SU-DHL-6 (cell line): ENCODE measurements at regions not wholly inside any gene's neighbourhood (a gene's known extent, or its start where the extent isn't known, plus 50 kb on each side); places are given as distances from the start of the nearest gene placed in this dataset.

ENCODE experiments used
- H2AFZ ChIP-seq: fragments of 200-600 bp; sonication (generic); 2 replicates; pipeline ENCODE4 v1.6.1; 2014; ENCODE audit warnings: low read depth, mild to moderate bottlenecking, moderate library complexity, mixed read lengths, antibody characterized with exemption, low read length; ENCODE audit not compliant: severe bottlenecking
- H3F3A ChIP-seq: fragments of 200-600 bp; shearing (Covaris generic); 2 replicates; pipeline ENCODE4 v1.6.0; 2016; ENCODE audit warnings: antibody characterized with exemption, mild to moderate bottlenecking; ENCODE audit not compliant: insufficient read depth
- H3K27ac ChIP-seq: fragments of 200-600 bp; sonication (generic); 2 replicates; pipeline ENCODE4 v1.5.1; 2016; ENCODE audit warnings: low read depth, mild to moderate bottlenecking, low read length, moderate library complexity, mixed read lengths
- H3K27me3 ChIP-seq: fragments of 200-600 bp; sonication (generic), shearing (Covaris generic); 2 replicates; pipeline ENCODE4 v1.6.0; 2014; ENCODE audit warnings: mild to moderate bottlenecking, low read length
- H3K36me3 ChIP-seq: fragments of 200-600 bp; sonication (generic); 2 replicates; pipeline ENCODE4 v1.6.1; 2014; ENCODE audit warnings: mild to moderate bottlenecking, low read length, mixed read lengths
- H3K4me2 ChIP-seq: fragments of 300-600, 200-600 bp; shearing (Covaris generic), sonication (generic); 2 replicates; pipeline ENCODE4 v1.6.0; 2014; ENCODE audit warnings: low read length, low read depth, mild to moderate bottlenecking; ENCODE audit not compliant: poor library complexity, severe bottlenecking
- H3K4me3 ChIP-seq: fragments of 200-600 bp; sonication (generic); 2 replicates; pipeline ENCODE4 v1.5.1; 2014; ENCODE audit warnings: antibody characterized with exemption, low read length, mild to moderate bottlenecking, mixed read lengths; ENCODE audit not compliant: insufficient read depth, poor library complexity, severe bottlenecking
- H3K79me2 ChIP-seq: fragments of 200-600 bp; sonication (generic); 2 replicates; pipeline ENCODE4 v1.6.1; 2014; ENCODE audit warnings: mild to moderate bottlenecking, low read length, moderate library complexity; ENCODE audit not compliant: insufficient read depth
- H3K9ac ChIP-seq: fragments of 200-600 bp; sonication (generic); 2 replicates; pipeline ENCODE4 v1.7.0; 2014; ENCODE audit warnings: mild to moderate bottlenecking, low read length
- H3K9me2 ChIP-seq: fragments of 200-600 bp; sonication (generic); replicated peaks from 2 replicates; pipeline ENCODE4 v1.6.1; 2014; ENCODE audit warnings: low read length; ENCODE audit not compliant: insufficient read depth
- H3K9me3 ChIP-seq: fragments of 200-600 bp; sonication (generic); 2 replicates; pipeline ENCODE4 v1.6.1; 2014; ENCODE audit warnings: low read length, mixed read lengths; ENCODE audit not compliant: insufficient read depth
- H4K20me1 ChIP-seq: fragments of 200-600 bp; sonication (generic); 2 replicates; pipeline ENCODE4 v1.6.1; 2014; ENCODE audit warnings: low read depth, mild to moderate bottlenecking, antibody characterized with exemption, low read length, moderate library complexity, mixed read lengths
- EZH2phosphoT487 ChIP-seq: fragments of 200-600 bp; sonication (generic), shearing (Covaris generic); conservative IDR thresholded peaks from 2 replicates; pipeline ENCODE4 v1.6.1; 2018; ENCODE audit warnings: mild to moderate bottlenecking, antibody characterized with exemption, low read length, moderate library complexity, mixed read lengths
- TF ChIP-seq, protein P1 (sequence below): fragments of 200-600 bp; sonication (generic); IDR thresholded peaks from one replicate; pipeline ENCODE4 v1.5.1; 2017; ENCODE audit warnings: antibody characterized with exemption, mild to moderate bottlenecking, low read length, moderate library complexity; ENCODE audit not compliant: insufficient read depth, poor library complexity, severe bottlenecking

DNA sequence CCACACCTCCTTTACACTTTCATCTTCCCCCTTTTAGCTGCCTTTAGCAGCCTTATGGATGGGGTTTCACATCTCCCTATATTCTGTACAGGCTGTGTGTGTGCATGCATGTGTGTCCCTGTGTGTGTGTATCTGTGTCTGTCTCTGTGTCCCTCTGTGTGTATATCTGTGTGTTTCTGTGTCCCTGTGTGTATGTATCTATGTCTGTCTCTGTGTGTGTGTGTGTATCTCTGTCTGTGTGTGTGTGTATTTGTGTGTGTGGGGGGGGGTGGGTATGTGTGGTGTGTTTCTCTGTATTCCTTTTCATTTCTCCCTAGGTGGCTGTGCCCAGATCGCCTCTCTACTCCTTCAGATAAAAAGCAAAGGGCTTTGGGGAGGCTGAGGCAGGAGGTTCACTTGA, 52.2 kb upstream of the CD83 start:
- Histone ChIP-seq H3F3A (no peaks in the 10 kb centered on the region), H2AFZ (no peak overlapping the region), H3K27me3 (no peaks in the 10 kb centered on the region), H3K79me2 (no peaks in the 10 kb centered on the region), H3K9ac (no peak overlapping the region), H3K4me2 (no peak overlapping the region), H4K20me1 (no peaks in the 10 kb centered on the region), H3K27ac (no peak overlapping the region), H3K4me3 (no peak overlapping the region), H3K36me3 (no peaks in the 10 kb centered on the region), H3K9me2 (no peaks in the 10 kb centered on the region), H3K9me3 (no peaks in the 10 kb centered on the region)
- TF ChIP-seq EZH2phosphoT487, result no peak
- TF ChIP-seq, protein P1, sequence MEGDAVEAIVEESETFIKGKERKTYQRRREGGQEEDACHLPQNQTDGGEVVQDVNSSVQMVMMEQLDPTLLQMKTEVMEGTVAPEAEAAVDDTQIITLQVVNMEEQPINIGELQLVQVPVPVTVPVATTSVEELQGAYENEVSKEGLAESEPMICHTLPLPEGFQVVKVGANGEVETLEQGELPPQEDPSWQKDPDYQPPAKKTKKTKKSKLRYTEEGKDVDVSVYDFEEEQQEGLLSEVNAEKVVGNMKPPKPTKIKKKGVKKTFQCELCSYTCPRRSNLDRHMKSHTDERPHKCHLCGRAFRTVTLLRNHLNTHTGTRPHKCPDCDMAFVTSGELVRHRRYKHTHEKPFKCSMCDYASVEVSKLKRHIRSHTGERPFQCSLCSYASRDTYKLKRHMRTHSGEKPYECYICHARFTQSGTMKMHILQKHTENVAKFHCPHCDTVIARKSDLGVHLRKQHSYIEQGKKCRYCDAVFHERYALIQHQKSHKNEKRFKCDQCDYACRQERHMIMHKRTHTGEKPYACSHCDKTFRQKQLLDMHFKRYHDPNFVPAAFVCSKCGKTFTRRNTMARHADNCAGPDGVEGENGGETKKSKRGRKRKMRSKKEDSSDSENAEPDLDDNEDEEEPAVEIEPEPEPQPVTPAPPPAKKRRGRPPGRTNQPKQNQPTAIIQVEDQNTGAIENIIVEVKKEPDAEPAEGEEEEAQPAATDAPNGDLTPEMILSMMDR, result no peak

DNA sequence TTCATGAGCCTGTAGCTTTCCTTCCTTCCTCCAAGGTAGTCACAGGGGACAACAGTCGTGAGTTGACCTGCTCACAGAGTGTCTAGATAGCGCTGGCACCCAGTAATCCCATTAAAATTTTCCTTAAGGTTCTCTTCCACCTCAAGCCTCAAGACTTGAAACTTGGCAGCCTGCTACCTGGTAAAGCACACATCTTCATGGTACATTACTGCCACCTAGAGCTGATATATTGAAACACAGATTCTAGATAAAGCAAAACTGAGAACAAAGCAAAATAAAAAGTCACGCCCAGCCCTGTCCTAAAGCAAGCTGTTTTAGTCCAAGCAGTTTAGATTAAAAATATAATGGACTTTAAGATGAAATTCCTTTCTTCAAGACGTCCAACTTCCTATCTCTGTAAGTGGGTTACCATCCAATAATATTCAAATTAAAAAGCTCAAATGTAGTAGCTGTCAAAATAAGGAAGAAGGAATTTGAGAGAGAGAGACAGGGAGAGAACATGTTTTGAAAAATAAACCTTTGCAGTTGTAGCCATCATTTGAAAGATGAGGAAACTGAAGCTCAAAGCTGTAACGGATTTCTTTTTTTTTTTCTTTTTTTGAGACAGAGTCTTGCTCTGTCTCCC, 50.7 kb upstream of the CD83 start:
- Histone ChIP-seq H3K79me2 (no peaks in the 10 kb centered on the region), H3K9me3 (no peaks in the 10 kb centered on the region), H3F3A (no peaks in the 10 kb centered on the region), H3K4me2 (peak overlapping the region; percentile 9), H3K4me3 (no peak overlapping the region), H3K9ac (no peak overlapping the region), H3K36me3 (no peaks in the 10 kb centered on the region), H3K9me2 (no peaks in the 10 kb centered on the region), H3K27me3 (no peaks in the 10 kb centered on the region), H3K27ac (no peak overlapping the region), H4K20me1 (no peaks in the 10 kb centered on the region), H2AFZ (peak overlapping the region; percentile 34)
- no peak for TF ChIP-seq EZH2phosphoT487
- TF ChIP-seq, protein P1, result peak; percentile 86

- Histone ChIP-seq H3K27me3 (no peaks in the 10 kb centered on the region), H4K20me1 (no peaks in the 10 kb centered on the region), H3K4me3 (no peak overlapping the region), H3K9ac (no peak overlapping the region), H3K27ac (no peak overlapping the region), H3K79me2 (no peaks in the 10 kb centered on the region), H3K9me3 (no peaks in the 10 kb centered on the region), H3F3A (no peaks in the 10 kb centered on the region), H3K4me2 (no peak overlapping the region), H3K36me3 (no peaks in the 10 kb centered on the region), H3K9me2 (no peaks in the 10 kb centered on the region), H2AFZ (no peak overlapping the region)
- TF ChIP-seq EZH2phosphoT487, result no peak
- TF ChIP-seq, protein P1, result no peak
Measured at GRCh38 chr6:14067656-14068055, 49.9 kb upstream of the CD83 start.
